ENCODE measurements at regions not wholly inside any gene's neighbourhood (a gene's known extent, or its start where the extent isn't known, plus 50 kb on each side); places are given as distances from the start of the nearest gene placed in this dataset.

GRCh38 chr18:45191795-45192194, 423.5 kb upstream of the SLC14A2 start:
- TF ChIP-seq EZH2 (IDR thresholded peaks at IDR 0.05; ENCODE audit: low read length, unreplicated experiment) = no peak
- no peak for TF ChIP-seq CTCF (conservative IDR thresholded peaks at IDR 0.05; ENCODE audit: low read depth, low read length)

Measured in PC-3 (cell line).